Motor neuron (in vitro differentiated cells): ENCODE measurements at regions not wholly inside any gene's neighbourhood (a gene's known extent, or its start where the extent isn't known, plus 50 kb on each side); places are given as distances from the start of the nearest gene placed in this dataset.

Source experiments
- ATAC-seq, 8 experiments: fragments of 200-7000 bp; cut with Tn5 transposase; replicated peaks in 6 of 8; 2 replicates each; pipeline ENCODE4 v1.8.0; 2021; ENCODE audit warnings: mild to moderate bottlenecking in 8 of 8, moderate library complexity in 8 of 8
- H3K27ac ChIP-seq, 2 donors: fragments of 250-450 bp; sonication (Bioruptor Pico); 2 replicates each; pipeline ENCODE4 v1.9.0; 2021; ENCODE audit warnings: antibody characterized with exemption in 2 of 2, mild to moderate bottlenecking in 2 of 2, moderate library complexity in 1 of 2
- H3K4me1 ChIP-seq, 2 donors: fragments of 250-450 bp; sonication (Bioruptor Pico); replicated peaks in 1 of 2; 2 replicates each; pipeline ENCODE4 v1.6.1; 2021; ENCODE audit warnings: antibody characterized with exemption in 2 of 2, mild to moderate bottlenecking in 2 of 2, moderate library complexity in 1 of 2
- H3K4me3 ChIP-seq, 5 donors: fragments of 250-450 bp; sonication (Bioruptor Pico); 2 replicates each; pipeline ENCODE4 v1.9.0; 2021; ENCODE audit warnings: antibody characterized with exemption in 5 of 5, mild to moderate bottlenecking in 5 of 5, moderate library complexity in 4 of 5
- WGBS, 10 experiments: fragments of 450-650 bp; shearing (Covaris generic); methylation state at CpG; one replicate each; pipeline ENCODE4 v1.0.0; 2022; 5-methylcytosine and 5-hydroxymethylcytosine counted together
- in situ Hi-C, 9 experiments: fragments of 400-800 bp; cut with MboI; loops; one replicate each; pipeline ENCODE4 v1.15.0; 2021; ENCODE audit warnings: low sequenced_read_pairs in 9 of 9, low pct_unique_long_range_greater_than_20kb in 2 of 9; ENCODE audit not compliant: unreplicated experiment in 9 of 9

DNA sequence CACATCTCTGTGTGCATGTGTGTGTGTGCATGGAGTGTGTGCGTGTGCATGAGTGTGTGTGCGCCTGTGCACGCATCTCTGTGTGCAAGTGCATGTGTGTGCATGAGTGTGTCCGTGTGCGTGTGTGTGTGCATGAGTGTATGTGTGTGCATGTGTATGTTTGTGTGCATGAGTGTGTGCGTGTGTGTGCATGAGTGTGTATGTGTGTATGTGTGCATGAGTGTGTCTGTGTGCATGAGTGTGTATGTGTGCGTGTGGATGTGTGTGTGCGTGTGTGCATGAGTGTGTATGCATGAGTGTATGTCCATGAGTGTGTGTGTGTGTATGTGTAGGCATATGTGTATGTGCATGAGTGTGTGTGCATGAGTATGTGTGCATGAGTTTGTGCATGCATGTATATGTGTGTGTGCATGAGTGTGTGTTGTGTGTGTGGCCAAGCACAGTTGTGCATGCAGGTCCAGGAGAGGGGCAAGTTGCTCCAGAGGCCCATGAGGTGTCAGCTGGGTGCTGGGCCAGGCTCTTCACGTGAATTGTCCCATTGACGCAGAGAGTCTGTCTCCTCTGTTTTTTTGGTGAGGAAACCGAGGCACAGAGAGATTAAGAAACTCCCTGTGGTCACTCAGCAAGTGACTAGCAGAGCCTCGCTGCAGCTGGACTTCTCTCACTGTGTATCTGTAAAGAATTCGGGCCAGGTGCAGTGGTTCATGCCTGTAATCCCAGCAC, 75.5 kb downstream of the ASB1 start:
- no peak overlapping the region for H3K4me3 ChIP-seq
- no peak overlapping the region for H3K27ac ChIP-seq
- 79 to 100% (median 90%) methylated on average over 1 to 7 of the region's 13 CpGs; no CpG with 5 or more reads in 1 of the 10 experiments for WGBS, 10 experiments
- in situ Hi-C loops = no loop called here
- H3K4me1 ChIP-seq = no peaks in the 10 kb centered on the region
- no peak for ATAC-seq

GRCh38 chr2:238502956-238503791, 76.4 kb downstream of the ASB1 start:
- Histone ChIP-seq H3K27ac (no peak overlapping the region), H3K4me3 (no peak overlapping the region), H3K4me1 (no peaks in the 10 kb centered on the region)
- in situ Hi-C loops = no loop called here
- 67 to 94% (median 85%) methylated on average over 1 to 9 of the region's 23 CpGs; no CpG with 5 or more reads in 3 of the 10 experiments for WGBS, 10 experiments
- ATAC-seq = no peak

DNA sequence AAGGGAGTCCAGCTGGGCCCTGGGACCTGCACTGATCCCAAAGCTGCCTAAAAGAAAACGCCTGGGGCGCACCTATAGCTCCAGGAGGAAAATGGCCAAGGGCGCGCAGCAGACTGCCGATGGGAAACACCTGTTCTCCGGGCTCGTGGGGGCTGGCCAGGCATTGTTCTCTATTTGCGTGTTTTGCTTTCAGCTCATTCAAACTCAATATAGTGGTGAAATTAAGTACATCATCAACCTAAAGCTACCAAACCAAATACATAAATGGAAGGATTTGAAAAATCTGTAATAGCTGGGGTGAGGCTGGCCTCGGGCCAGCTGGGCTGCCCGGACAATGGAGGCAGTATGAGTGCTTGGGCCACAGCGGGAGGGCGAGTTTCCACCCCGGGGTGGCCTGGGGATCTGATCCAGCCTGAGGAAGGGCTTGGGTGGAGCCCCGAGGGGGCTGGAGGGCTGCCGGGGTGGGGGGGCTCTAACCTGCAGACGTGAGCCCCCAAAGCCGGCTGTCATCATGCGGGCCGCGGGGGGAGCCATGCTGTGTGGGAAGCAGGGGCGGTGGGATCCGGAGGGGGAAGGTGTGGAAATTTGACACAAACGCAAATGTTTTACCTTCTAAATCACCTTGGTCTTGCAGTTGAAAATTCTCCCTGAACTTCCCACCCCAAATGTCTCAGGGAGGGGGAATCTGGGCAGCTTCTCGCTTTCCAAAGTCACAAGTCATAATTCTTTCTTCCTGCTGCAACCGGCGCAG, 77.6 kb downstream of the ASB1 start:
- WGBS, 10 experiments = 79 to 100% (median 95%) methylated on average over 1 to 9 of the region's 26 CpGs; no CpG with 5 or more reads in 4 of the 10 experiments
- H3K4me3 ChIP-seq = no peak overlapping the region
- H3K4me1 ChIP-seq = peaks cover 3 to 6% of the 10 kb centered on the region in 2 donors
- in situ Hi-C loops = no loop called here
- no peak for ATAC-seq
- H3K27ac ChIP-seq = no peak overlapping the region

DNA sequence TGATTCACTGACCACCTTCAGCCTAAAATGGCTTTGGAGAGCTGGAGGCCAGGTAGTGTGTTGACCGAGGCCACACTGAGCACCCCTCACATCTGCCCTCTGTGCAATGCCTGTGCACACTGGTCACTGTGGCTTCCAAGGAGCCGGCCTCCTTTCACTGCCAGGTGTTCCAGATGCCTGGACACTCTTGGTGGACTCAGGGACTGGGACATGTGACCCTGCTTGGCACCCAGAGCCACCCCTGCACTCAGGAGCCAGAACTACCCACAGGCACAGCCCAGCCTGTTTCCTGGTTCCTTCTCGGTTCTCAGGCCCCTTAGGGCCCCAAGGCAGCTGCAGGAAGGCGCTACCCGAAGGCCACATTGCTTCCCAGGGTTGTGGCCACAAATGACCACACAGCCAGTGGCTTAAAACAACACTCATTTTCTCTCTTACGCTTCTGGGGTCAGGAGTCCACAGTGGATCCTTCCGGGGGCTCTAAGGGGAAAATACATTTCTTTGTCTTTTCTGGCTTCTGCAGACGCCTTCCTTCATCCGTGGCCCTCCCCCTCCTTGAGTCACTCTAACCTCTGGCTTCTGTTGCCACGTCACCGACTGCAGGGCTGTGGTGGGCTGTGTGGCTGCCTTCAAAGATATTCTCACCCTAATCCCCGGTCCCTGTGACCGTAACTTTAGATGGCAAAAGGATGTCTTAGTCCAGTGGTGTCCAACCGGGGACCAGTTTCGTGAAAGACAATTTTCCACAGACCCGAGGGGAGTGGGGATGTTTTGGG, 78.6 kb downstream of the ASB1 start:
- no peak for ATAC-seq
- Histone ChIP-seq H3K27ac (no peak overlapping the region), H3K4me1 (peaks cover 4 to 13% of the 10 kb centered on the region in 2 donors), H3K4me3 (no peak overlapping the region)
- 67 to 100% (median 88%) methylated on average over 1 to 13 of the region's 16 CpGs; no CpG with 5 or more reads in 3 of the 10 experiments for WGBS, 10 experiments
- in situ Hi-C loops = no loop called here

DNA sequence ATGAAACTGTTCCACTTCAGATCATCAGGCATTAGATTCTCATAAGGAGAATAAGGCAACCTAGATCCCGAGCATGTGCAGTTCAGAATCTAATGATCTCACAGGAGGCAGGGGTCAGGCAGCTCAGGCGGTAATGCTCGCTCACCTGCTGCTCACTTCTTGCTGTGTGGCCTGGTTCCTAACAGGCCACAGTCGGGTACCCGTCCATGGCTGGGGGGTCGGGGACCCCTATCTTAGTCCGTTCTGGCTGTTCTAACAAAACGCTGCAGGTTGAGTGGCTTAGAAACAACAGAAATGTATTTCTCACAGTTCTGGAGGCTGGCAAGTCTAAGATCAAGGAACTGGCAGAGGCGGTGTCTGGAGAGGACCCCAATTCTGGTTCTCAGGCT, 79.2 kb downstream of the ASB1 start:
- in situ Hi-C loops = no loop called here
- peaks cover 4 to 13% of the 10 kb centered on the region in 2 donors for H3K4me1 ChIP-seq
- H3K4me3 ChIP-seq = no peak overlapping the region
- H3K27ac ChIP-seq = no peak overlapping the region
- 0 to 100% (median 83%) methylated on average over 1 to 8 of the region's 9 CpGs; no CpG with 5 or more reads in 1 of the 10 experiments for WGBS, 10 experiments
- no peak for ATAC-seq

DNA sequence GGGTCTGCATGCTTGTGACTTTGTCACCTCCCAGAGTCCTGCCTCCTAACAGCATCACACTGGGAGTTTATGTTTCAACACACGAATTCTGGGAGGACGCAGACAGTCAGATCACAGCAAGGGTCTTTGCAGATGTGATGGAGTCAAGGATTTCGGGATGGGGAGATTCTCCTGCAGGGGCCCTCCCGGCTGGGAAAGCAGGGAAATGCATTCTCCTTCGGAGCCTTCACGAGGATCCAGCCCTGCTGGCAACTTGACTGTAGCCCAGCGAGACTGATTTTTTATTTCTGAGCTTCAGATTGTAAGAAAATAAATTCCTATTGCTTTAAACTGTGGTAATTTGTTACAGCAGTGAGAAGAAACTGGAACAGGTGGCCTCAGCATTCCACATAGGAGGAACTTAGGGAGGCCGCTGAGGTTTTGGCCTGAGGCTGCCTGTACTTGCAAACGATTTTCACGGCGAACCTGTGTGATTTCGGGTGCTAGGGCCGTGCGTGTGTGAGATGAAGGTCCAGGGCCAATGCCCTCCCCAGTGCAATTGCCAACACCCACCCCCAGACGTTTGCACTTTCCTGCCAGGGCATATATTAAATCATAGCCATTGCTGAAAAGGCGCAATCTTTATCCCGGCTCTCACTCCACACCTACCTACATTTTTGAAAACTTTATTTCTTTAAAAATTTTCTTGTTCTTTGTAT, 79.8 kb downstream of the ASB1 start:
- Histone ChIP-seq H3K27ac (no peak overlapping the region), H3K4me3 (no peak overlapping the region), H3K4me1 (peaks cover 4 to 13% of the 10 kb centered on the region in 2 donors)
- 37 to 88% (median 67%) methylated on average over 2 to 12 of the region's 17 CpGs; no CpG with 5 or more reads in 2 of the 10 experiments for WGBS, 10 experiments
- ATAC-seq = no peak
- in situ Hi-C loops = no loop called here

GRCh38 chr2:238507836-238508235, 81.1 kb downstream of the ASB1 start:
- Histone ChIP-seq H3K27ac (no peak overlapping the region), H3K4me3 (no peak overlapping the region), H3K4me1 (peaks cover 4 to 13% of the 10 kb centered on the region in 2 donors)
- no peak for ATAC-seq
- 0 to 100% (median 81%) methylated on average over 1 to 5 of the region's 6 CpGs for WGBS, 10 experiments
- in situ Hi-C loops = no loop called here

GRCh38 chr2:238509151-238509835, 82.6 kb downstream of the ASB1 start:
- Histone ChIP-seq H3K27ac (peak overlapping the region in 1 of 2 donors; percentile 16), H3K4me1 (peaks cover 4 to 13% of the 10 kb centered on the region in 2 donors), H3K4me3 (no peak overlapping the region)
- peak in 7 of 8 experiments; percentile 17 to 86 (median 75) for ATAC-seq
- 20 to 100% (median 60%) methylated on average over 1 to 3 of the region's 12 CpGs; no CpG with 5 or more reads in 3 of the 10 experiments for WGBS, 10 experiments
- in situ Hi-C loops = no loop called here

DNA sequence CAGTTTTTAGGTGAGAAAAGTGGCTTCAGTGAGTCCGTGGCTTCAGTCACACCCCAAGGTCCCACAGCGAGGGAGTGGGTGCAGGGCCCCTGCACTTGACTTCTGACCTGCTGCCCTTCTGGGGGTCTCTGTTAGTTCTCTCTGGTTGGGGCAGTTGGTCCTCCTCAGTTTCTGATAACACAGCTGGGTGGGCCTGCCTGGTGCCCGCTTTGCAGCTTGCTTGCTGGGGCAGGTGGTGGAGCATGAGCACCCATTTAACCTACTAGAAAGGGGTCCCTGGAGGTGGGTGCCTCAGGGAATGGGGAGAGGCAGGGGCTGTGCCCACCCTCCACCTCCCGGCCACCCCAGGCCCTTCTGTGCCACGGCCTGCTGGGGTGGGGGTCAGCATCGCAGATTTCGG, 83.2 kb downstream of the ASB1 start:
- in situ Hi-C loops = no loop called here
- peaks cover 4 to 13% of the 10 kb centered on the region in 2 donors for H3K4me1 ChIP-seq
- ATAC-seq = no peak
- WGBS, 10 experiments = 80 to 100% (median 90%) methylated on average over 1 to 2 of the region's 7 CpGs; no CpG with 5 or more reads in 5 of the 10 experiments
- no peak overlapping the region for H3K4me3 ChIP-seq
- H3K27ac ChIP-seq = peak overlapping the region in 1 of 2 donors; percentile 16

DNA sequence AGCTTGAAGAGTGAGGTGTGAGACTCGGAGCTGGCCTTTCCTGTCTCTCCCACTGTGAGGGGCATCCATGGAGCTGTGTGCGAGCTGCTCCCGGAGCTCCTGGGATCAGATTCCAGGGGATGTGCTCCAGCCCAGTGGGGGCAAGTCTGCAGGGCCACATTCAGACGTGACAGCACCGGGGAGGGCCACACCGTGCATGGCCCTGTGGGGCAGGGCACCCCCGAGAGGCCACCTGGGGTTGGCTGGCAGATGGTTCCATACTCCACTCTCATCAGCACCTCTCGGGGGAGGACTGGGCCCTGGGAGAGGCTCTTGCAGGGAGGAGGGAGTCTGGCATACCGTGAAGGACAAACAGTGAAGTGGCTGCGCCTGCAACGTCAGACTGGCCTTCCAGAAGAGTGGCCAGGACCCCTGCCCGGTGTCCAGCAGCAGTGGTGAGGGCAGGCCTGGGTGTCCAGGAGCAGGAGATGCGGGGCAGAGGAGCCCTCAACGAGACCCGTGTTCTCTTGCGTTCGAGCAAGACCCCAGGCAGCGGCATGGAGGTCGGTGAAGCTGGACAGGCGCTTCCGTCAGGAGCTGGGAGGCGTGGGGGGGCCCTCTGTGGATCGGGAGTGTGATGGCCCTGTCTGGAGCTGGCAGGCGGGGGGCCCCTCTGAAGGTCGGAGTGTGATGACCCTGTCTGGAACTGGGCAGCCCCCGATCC, 84.3 kb downstream of the ASB1 start:
- peaks cover 4 to 13% of the 10 kb centered on the region in 2 donors for H3K4me1 ChIP-seq
- ATAC-seq = no peak
- WGBS, 10 experiments = 78 to 100% (median 90%) methylated on average over 1 to 11 of the region's 26 CpGs; no CpG with 5 or more reads in 6 of the 10 experiments
- H3K27ac ChIP-seq = no peak overlapping the region
- in situ Hi-C loops = no loop called here
- no peak overlapping the region for H3K4me3 ChIP-seq

DNA sequence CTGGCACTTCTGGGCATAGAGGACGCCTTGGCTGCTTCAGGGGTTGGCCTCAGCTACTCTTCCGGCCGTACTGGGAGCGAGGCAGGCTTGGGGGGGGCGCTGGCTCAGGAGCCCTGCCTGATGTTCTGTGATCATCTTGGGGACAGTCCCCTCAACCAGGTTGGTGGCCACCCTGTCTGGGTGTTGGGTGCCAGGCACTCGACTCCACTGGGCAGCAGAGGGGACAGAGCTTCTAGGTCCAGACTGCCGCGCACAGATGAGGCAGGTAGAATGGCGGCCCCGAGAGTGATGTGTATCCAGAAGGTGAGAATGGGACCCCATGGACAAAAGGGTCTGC, 84.9 kb downstream of the ASB1 start:
- H3K4me1 ChIP-seq = peaks cover 4 to 13% of the 10 kb centered on the region in 2 donors
- no peak overlapping the region for H3K27ac ChIP-seq
- no peak overlapping the region for H3K4me3 ChIP-seq
- in situ Hi-C loops = no loop called here
- WGBS, 10 experiments = 85 to 100% (median 100%) methylated on average over 1 to 6 of the region's 10 CpGs; no CpG with 5 or more reads in 6 of the 10 experiments
- no peak for ATAC-seq
